ENCODE measurements at regions not wholly inside any gene's neighbourhood (a gene's known extent, or its start where the extent isn't known, plus 50 kb on each side); places are given as distances from the start of the nearest gene placed in this dataset.

- Histone ChIP-seq H3K79me1 (ENCODE audit: low read depth, low read length) (no peaks in the 10 kb centered on the region), H2AFZ (ENCODE audit: low read length) (no peak overlapping the region), H3K4me1 (replicated peaks in 1 of 4; ENCODE audit: control insufficient read depth in 3 of 4, insufficient read depth in 4 of 4, low read length in 3 of 4) (no peaks in the 10 kb centered on the region), H3K23ac (ENCODE audit: insufficient read length) (no peak overlapping the region), H3K9ac (replicated peaks in 1 of 4; ENCODE audit: extremely low read depth in 1 of 4, low read depth in 3 of 4, low read length in 3 of 4) (no peak overlapping the region), H3K14ac (ENCODE audit: insufficient read length) (no peak overlapping the region), H2BK12ac (ENCODE audit: low read depth, low read length) (no peak overlapping the region), H3K79me2 (ENCODE audit: control insufficient read depth in 1 of 2, insufficient read depth in 2 of 2, low read length in 2 of 2) (no peaks in the 10 kb centered on the region), H3K23me2 (ENCODE audit: low read depth, low read length) (no peaks in the 10 kb centered on the region), H2BK120ac (replicated peaks; ENCODE audit: low read depth, low read length) (no peak overlapping the region), H3K27me3 (replicated peaks in 1 of 4; ENCODE audit: control insufficient read depth in 3 of 4, extremely low read depth in 1 of 4, insufficient read depth in 3 of 4, low read length in 3 of 4) (no peaks in the 10 kb centered on the region), H4K8ac (ENCODE audit: extremely low read depth, insufficient read depth, low read length) (no peak overlapping the region), H3K56ac (replicated peaks; ENCODE audit: insufficient read length, low read depth, low read length) (no peak overlapping the region), H2BK5ac (ENCODE audit: low read depth, low read length) (no peak overlapping the region), H3K9me3 (ENCODE audit: insufficient read depth in 2 of 2, low read depth in 1 of 2, low read length in 1 of 2) (no peaks in the 10 kb centered on the region), H2BK20ac (ENCODE audit: low read length) (no peak overlapping the region), H3K4ac (replicated peaks; ENCODE audit: insufficient read length, low read depth, low read length) (no peak overlapping the region), H3K36me3 (ENCODE audit: control insufficient read depth in 2 of 4, insufficient read depth in 4 of 4, low read length in 3 of 4) (no peaks in the 10 kb centered on the region), H4K91ac (replicated peaks; ENCODE audit: insufficient read length, low read length) (no peak overlapping the region), H2BK15ac (ENCODE audit: low read length) (no peak overlapping the region), H2AK5ac (ENCODE audit: low read depth, low read length) (no peak overlapping the region), H3K4me2 (ENCODE audit: insufficient read depth in 1 of 2, low read depth in 2 of 2, low read length in 2 of 2) (no peak overlapping the region), H4K20me1 (replicated peaks in 1 of 2; ENCODE audit: control insufficient read depth in 1 of 2, insufficient read depth in 2 of 2, low read length in 2 of 2) (no peaks in the 10 kb centered on the region), H3K18ac (ENCODE audit: extremely low read depth, low read length) (no peak overlapping the region), H3K27ac (ENCODE audit: low read depth, low read length) (no peak overlapping the region), H3K4me3 (ENCODE audit: extremely low read depth in 1 of 4, insufficient read depth in 2 of 4, low read depth in 3 of 4, low read length in 4 of 4) (no peak overlapping the region), H4K5ac (ENCODE audit: insufficient read length, low read depth, low read length) (no peak overlapping the region)
- TF ChIP-seq CHD7 (IDR thresholded peaks at IDR 0.05; ENCODE audit: insufficient replicate concordance, low read length) = no peak
- ChIA-PET POLR2A (ENCODE audit: partially characterized antibody) (no interaction called here), CTCF (ENCODE audit: partially characterized antibody) (interaction anchor here (0.6 kb wide), 1 partner anchor 269 kb away, joined by 3 read pairs; no protein-coding TSS in a partner anchor)
- DNase-seq (ENCODE audit: low read depth in 1 of 2, low spot score in 2 of 2) (no peak), FAIRE-seq (no peak)
Observed at GRCh38 chr16:52843381-52843780, 209.3 kb downstream of the CHD9NB start.
